ENCODE measurements at regions not wholly inside any gene's neighbourhood (a gene's known extent, or its start where the extent isn't known, plus 50 kb on each side); places are given as distances from the start of the nearest gene placed in this dataset.

- DNase-seq (ENCODE audit: low spot score, unreplicated experiment), result no peak
- Mint-ChIP-seq H3K4me1 (ENCODE audit: low read depth) (peaks cover 13% of the 10 kb centered on the region), H3K4me3 (ENCODE audit: low read depth) (no peak overlapping the region), H3K9me3 (ENCODE audit: low read depth) (no peaks in the 10 kb centered on the region), H3K36me3 (ENCODE audit: insufficient read depth) (no peaks in the 10 kb centered on the region), H3K27ac (no peak overlapping the region), H3K27me3 (peaks cover 16% of the 10 kb centered on the region)
- peak; percentile 66 for TF ChIP-seq CTCF (IDR thresholded peaks at IDR 0.05; ENCODE audit: unreplicated experiment)
Measured at GRCh38 chr4:24686866-24687692, 102.7 kb upstream of the DHX15 start.

- no peak for TF ChIP-seq CTCF (IDR thresholded peaks at IDR 0.05; ENCODE audit: unreplicated experiment)
- Mint-ChIP-seq H3K4me1 (ENCODE audit: low read depth) (peaks cover 9% of the 10 kb centered on the region), H3K4me3 (ENCODE audit: low read depth) (no peak overlapping the region), H3K9me3 (ENCODE audit: low read depth) (peaks cover 5% of the 10 kb centered on the region), H3K36me3 (ENCODE audit: insufficient read depth) (no peaks in the 10 kb centered on the region), H3K27ac (no peak overlapping the region), H3K27me3 (peaks cover 16% of the 10 kb centered on the region)
- no peak for DNase-seq (ENCODE audit: low spot score, unreplicated experiment)
Measured at GRCh38 chr4:24688453-24688852, 104.1 kb upstream of the DHX15 start.

GRCh38 chr4:24689212-24689611 is 104.9 kb upstream of the DHX15 start:
- Mint-ChIP-seq H3K4me1 (ENCODE audit: low read depth) (peaks cover 9% of the 10 kb centered on the region), H3K27me3 (peaks cover 16% of the 10 kb centered on the region), H3K9me3 (ENCODE audit: low read depth) (peaks cover 8% of the 10 kb centered on the region), H3K27ac (no peak overlapping the region), H3K4me3 (ENCODE audit: low read depth) (no peak overlapping the region), H3K36me3 (ENCODE audit: insufficient read depth) (no peaks in the 10 kb centered on the region)
- TF ChIP-seq CTCF (IDR thresholded peaks at IDR 0.05; ENCODE audit: unreplicated experiment), result no peak
- no peak for DNase-seq (ENCODE audit: low spot score, unreplicated experiment)

GRCh38 chr4:24690436-24690835 is 104.9 kb upstream of the SOD3 start:
- TF ChIP-seq CTCF (IDR thresholded peaks at IDR 0.05; ENCODE audit: unreplicated experiment), result no peak
- no peak overlapping the region for H3K4me3 Mint-ChIP-seq (ENCODE audit: low read depth)
- H3K27ac Mint-ChIP-seq, result no peak overlapping the region
- peaks cover 9% of the 10 kb centered on the region for H3K4me1 Mint-ChIP-seq (ENCODE audit: low read depth)
- DNase-seq (ENCODE audit: low spot score, unreplicated experiment), result no peak
- H3K27me3 Mint-ChIP-seq, result peaks cover 16% of the 10 kb centered on the region
- peaks cover 8% of the 10 kb centered on the region for H3K9me3 Mint-ChIP-seq (ENCODE audit: low read depth)
- no peaks in the 10 kb centered on the region for H3K36me3 Mint-ChIP-seq (ENCODE audit: insufficient read depth)

GRCh38 chr4:24693636-24694035 is 101.7 kb upstream of the SOD3 start:
- Mint-ChIP-seq H3K9me3 (ENCODE audit: low read depth) (peaks cover 8% of the 10 kb centered on the region), H3K27me3 (peaks cover 13% of the 10 kb centered on the region), H3K36me3 (ENCODE audit: insufficient read depth) (no peaks in the 10 kb centered on the region), H3K27ac (no peak overlapping the region), H3K4me1 (ENCODE audit: low read depth) (no peaks in the 10 kb centered on the region), H3K4me3 (ENCODE audit: low read depth) (no peak overlapping the region)
- no peak for DNase-seq (ENCODE audit: low spot score, unreplicated experiment)
- no peak for TF ChIP-seq CTCF (IDR thresholded peaks at IDR 0.05; ENCODE audit: unreplicated experiment)

Measured in progenitor cell of endocrine pancreas (in vitro differentiated cells).